ENCODE measurements at regions not wholly inside any gene's neighbourhood (a gene's known extent, or its start where the extent isn't known, plus 50 kb on each side); places are given as distances from the start of the nearest gene placed in this dataset.

- H3K36me3 Mint-ChIP-seq: no peaks in the 10 kb centered on the region
- H3K9me3 Mint-ChIP-seq: no peaks in the 10 kb centered on the region
- H3K27me3 Mint-ChIP-seq: peaks cover 5% of the 10 kb centered on the region
- DNase-seq (ENCODE audit: low spot score in 2 of 2) (no peak), ATAC-seq (ENCODE audit: low read depth) (no peak)
- H3K27ac Mint-ChIP-seq: no peak overlapping the region
- H3K4me3 Mint-ChIP-seq: no peak overlapping the region
- no peaks in the 10 kb centered on the region for H3K4me1 Mint-ChIP-seq
Measured at GRCh38 chr14:54182419-54183045, 214.3 kb upstream of the CDKN3 start.

- peaks cover 4% of the 10 kb centered on the region for H3K27me3 Mint-ChIP-seq
- ATAC-seq (ENCODE audit: low read depth) (no peak), DNase-seq (ENCODE audit: low spot score in 2 of 2) (no peak)
- no peaks in the 10 kb centered on the region for H3K4me1 Mint-ChIP-seq
- H3K27ac Mint-ChIP-seq: no peak overlapping the region
- no peaks in the 10 kb centered on the region for H3K9me3 Mint-ChIP-seq
- H3K36me3 Mint-ChIP-seq: no peaks in the 10 kb centered on the region
- H3K4me3 Mint-ChIP-seq: no peak overlapping the region
Measured at GRCh38 chr14:54186821-54187763, 209.7 kb upstream of the CDKN3 start.

- Mint-ChIP-seq H3K4me3 (no peak overlapping the region), H3K36me3 (no peaks in the 10 kb centered on the region), H3K4me1 (no peaks in the 10 kb centered on the region), H3K27ac (no peak overlapping the region), H3K27me3 (peaks cover 5% of the 10 kb centered on the region), H3K9me3 (no peaks in the 10 kb centered on the region)
- no peak for ATAC-seq (ENCODE audit: low read depth)
- no peak for DNase-seq (ENCODE audit: low spot score in 2 of 2)
Measured at GRCh38 chr14:54188064-54188666, 208.6 kb upstream of the CDKN3 start.

GRCh38 chr14:54189333-54189732 lies 207.5 kb upstream of the CDKN3 start:
- ATAC-seq (ENCODE audit: low read depth) (no peak), DNase-seq (ENCODE audit: low spot score in 2 of 2) (no peak)
- Mint-ChIP-seq H3K9me3 (no peaks in the 10 kb centered on the region), H3K27ac (no peak overlapping the region), H3K4me1 (no peaks in the 10 kb centered on the region), H3K4me3 (no peak overlapping the region), H3K27me3 (peaks cover 5% of the 10 kb centered on the region), H3K36me3 (no peaks in the 10 kb centered on the region)

- no peaks in the 10 kb centered on the region for H3K9me3 Mint-ChIP-seq
- H3K27ac Mint-ChIP-seq: no peak overlapping the region
- ATAC-seq (ENCODE audit: low read depth): no peak
- H3K27me3 Mint-ChIP-seq: peaks cover 5% of the 10 kb centered on the region
- no peak overlapping the region for H3K4me3 Mint-ChIP-seq
- H3K36me3 Mint-ChIP-seq: no peaks in the 10 kb centered on the region
- no peak for DNase-seq (ENCODE audit: low spot score in 2 of 2)
- H3K4me1 Mint-ChIP-seq: no peaks in the 10 kb centered on the region
Measured at GRCh38 chr14:54189748-54190354, 207.0 kb upstream of the CDKN3 start.

GRCh38 chr14:54191846-54192245 lies 205.0 kb upstream of the CDKN3 start:
- Mint-ChIP-seq H3K9me3 (no peaks in the 10 kb centered on the region), H3K27ac (no peak overlapping the region), H3K27me3 (peaks cover 5% of the 10 kb centered on the region), H3K4me3 (no peak overlapping the region), H3K4me1 (no peaks in the 10 kb centered on the region), H3K36me3 (no peaks in the 10 kb centered on the region)
- ATAC-seq (ENCODE audit: low read depth): no peak
- no peak for DNase-seq (ENCODE audit: low spot score in 2 of 2)

- H3K9me3 Mint-ChIP-seq: no peaks in the 10 kb centered on the region
- peaks cover 5% of the 10 kb centered on the region for H3K27me3 Mint-ChIP-seq
- ATAC-seq (ENCODE audit: low read depth): no peak
- no peaks in the 10 kb centered on the region for H3K4me1 Mint-ChIP-seq
- H3K36me3 Mint-ChIP-seq: no peaks in the 10 kb centered on the region
- DNase-seq (ENCODE audit: low spot score in 2 of 2): no peak
- H3K27ac Mint-ChIP-seq: no peak overlapping the region
- H3K4me3 Mint-ChIP-seq: no peak overlapping the region
Measured at GRCh38 chr14:54192610-54193009, 204.2 kb upstream of the CDKN3 start.

- Mint-ChIP-seq H3K27me3 (peaks cover 2% of the 10 kb centered on the region), H3K27ac (no peak overlapping the region), H3K9me3 (peaks cover 4% of the 10 kb centered on the region), H3K4me1 (no peaks in the 10 kb centered on the region), H3K36me3 (no peaks in the 10 kb centered on the region), H3K4me3 (no peak overlapping the region)
- DNase-seq (ENCODE audit: low spot score in 2 of 2): no peak
- no peak for ATAC-seq (ENCODE audit: low read depth)
Measured at GRCh38 chr14:54193871-54194270, 202.9 kb upstream of the CDKN3 start.

GRCh38 chr14:54194501-54194900 lies 202.3 kb upstream of the CDKN3 start:
- Mint-ChIP-seq H3K27ac (no peak overlapping the region), H3K4me1 (no peaks in the 10 kb centered on the region), H3K4me3 (no peak overlapping the region), H3K36me3 (no peaks in the 10 kb centered on the region), H3K27me3 (peaks cover 2% of the 10 kb centered on the region), H3K9me3 (peaks cover 5% of the 10 kb centered on the region)
- no peak for ATAC-seq (ENCODE audit: low read depth)
- no peak for DNase-seq (ENCODE audit: low spot score in 2 of 2)

- H3K27ac Mint-ChIP-seq: no peak overlapping the region
- DNase-seq (ENCODE audit: low spot score in 2 of 2) (no peak), ATAC-seq (ENCODE audit: low read depth) (no peak)
- H3K9me3 Mint-ChIP-seq: peaks cover 5% of the 10 kb centered on the region
- no peak overlapping the region for H3K4me3 Mint-ChIP-seq
- no peaks in the 10 kb centered on the region for H3K36me3 Mint-ChIP-seq
- H3K4me1 Mint-ChIP-seq: no peaks in the 10 kb centered on the region
- peaks cover 6% of the 10 kb centered on the region for H3K27me3 Mint-ChIP-seq
Measured at GRCh38 chr14:54197369-54197768, 199.4 kb upstream of the CDKN3 start.

- Mint-ChIP-seq H3K4me1 (no peaks in the 10 kb centered on the region), H3K9me3 (peaks cover 5% of the 10 kb centered on the region), H3K27me3 (peaks cover 11% of the 10 kb centered on the region), H3K27ac (no peak overlapping the region), H3K36me3 (no peaks in the 10 kb centered on the region), H3K4me3 (no peak overlapping the region)
- ATAC-seq (ENCODE audit: low read depth): no peak
- DNase-seq (ENCODE audit: low spot score in 2 of 2): no peak
Measured at GRCh38 chr14:54200726-54201125, 196.1 kb upstream of the CDKN3 start.

GRCh38 chr14:54202288-54202687 lies 194.5 kb upstream of the CDKN3 start:
- H3K4me1 Mint-ChIP-seq: no peaks in the 10 kb centered on the region
- DNase-seq (ENCODE audit: low spot score in 2 of 2) (no peak), ATAC-seq (ENCODE audit: low read depth) (no peak)
- no peak overlapping the region for H3K4me3 Mint-ChIP-seq
- H3K36me3 Mint-ChIP-seq: no peaks in the 10 kb centered on the region
- peaks cover 14% of the 10 kb centered on the region for H3K27me3 Mint-ChIP-seq
- peaks cover 5% of the 10 kb centered on the region for H3K9me3 Mint-ChIP-seq
- H3K27ac Mint-ChIP-seq: no peak overlapping the region

- ATAC-seq (ENCODE audit: low read depth) (no peak), DNase-seq (ENCODE audit: low spot score in 2 of 2) (no peak)
- Mint-ChIP-seq H3K36me3 (no peaks in the 10 kb centered on the region), H3K9me3 (no peaks in the 10 kb centered on the region), H3K4me3 (no peak overlapping the region), H3K27me3 (peaks cover 18% of the 10 kb centered on the region), H3K27ac (no peak overlapping the region), H3K4me1 (no peaks in the 10 kb centered on the region)
Measured at GRCh38 chr14:54206516-54206915, 190.3 kb upstream of the CDKN3 start.

- no peak for ATAC-seq (ENCODE audit: low read depth)
- Mint-ChIP-seq H3K9me3 (no peaks in the 10 kb centered on the region), H3K36me3 (no peaks in the 10 kb centered on the region), H3K4me3 (no peak overlapping the region), H3K27ac (no peak overlapping the region), H3K4me1 (no peaks in the 10 kb centered on the region), H3K27me3 (peaks cover 14% of the 10 kb centered on the region)
- no peak for DNase-seq (ENCODE audit: low spot score in 2 of 2)
Measured at GRCh38 chr14:54207075-54207474, 189.7 kb upstream of the CDKN3 start.
